ENCODE measurements at regions not wholly inside any gene's neighbourhood (a gene's known extent, or its start where the extent isn't known, plus 50 kb on each side); places are given as distances from the start of the nearest gene placed in this dataset.

DNA sequence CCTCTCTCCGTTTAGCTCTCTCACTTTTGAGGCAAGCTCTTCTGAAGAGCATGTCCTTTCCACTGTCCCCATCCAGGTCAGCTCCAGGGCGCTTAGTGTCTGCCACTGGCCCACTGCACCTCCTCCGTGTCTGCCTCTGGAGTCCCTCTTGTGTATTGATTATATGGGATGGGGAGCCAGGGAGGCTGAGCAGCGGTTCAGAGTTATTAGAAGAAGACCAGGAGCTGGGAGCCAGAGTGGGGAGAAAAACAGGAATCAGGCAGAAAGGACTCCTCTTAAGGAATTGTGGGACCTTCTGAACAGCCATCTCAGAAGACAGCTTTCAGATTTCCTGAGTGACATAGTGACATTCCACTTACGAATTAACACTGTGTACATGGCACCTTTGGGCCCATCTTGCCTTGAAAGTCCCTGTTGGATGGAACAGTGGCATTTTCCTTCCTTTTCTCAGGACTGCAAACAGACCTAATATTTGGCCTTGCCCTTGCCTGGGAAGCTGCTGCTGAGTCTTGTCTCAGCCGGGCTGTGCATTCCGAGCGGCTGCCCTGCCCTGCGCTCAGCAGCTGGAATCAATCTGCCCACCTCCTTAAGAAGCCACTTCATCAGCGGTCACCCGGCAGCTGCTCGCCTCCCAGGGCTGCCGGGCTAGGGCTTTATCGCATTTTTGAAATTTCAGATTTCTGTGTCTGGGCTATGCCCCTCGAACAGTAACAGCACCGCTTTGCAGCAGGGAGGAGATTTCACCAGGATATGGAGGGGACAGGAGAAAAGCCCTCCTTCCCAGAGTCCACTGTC, 81.1 kb upstream of the PRKG1 start:
- TF ChIP-seq, protein P1, sequence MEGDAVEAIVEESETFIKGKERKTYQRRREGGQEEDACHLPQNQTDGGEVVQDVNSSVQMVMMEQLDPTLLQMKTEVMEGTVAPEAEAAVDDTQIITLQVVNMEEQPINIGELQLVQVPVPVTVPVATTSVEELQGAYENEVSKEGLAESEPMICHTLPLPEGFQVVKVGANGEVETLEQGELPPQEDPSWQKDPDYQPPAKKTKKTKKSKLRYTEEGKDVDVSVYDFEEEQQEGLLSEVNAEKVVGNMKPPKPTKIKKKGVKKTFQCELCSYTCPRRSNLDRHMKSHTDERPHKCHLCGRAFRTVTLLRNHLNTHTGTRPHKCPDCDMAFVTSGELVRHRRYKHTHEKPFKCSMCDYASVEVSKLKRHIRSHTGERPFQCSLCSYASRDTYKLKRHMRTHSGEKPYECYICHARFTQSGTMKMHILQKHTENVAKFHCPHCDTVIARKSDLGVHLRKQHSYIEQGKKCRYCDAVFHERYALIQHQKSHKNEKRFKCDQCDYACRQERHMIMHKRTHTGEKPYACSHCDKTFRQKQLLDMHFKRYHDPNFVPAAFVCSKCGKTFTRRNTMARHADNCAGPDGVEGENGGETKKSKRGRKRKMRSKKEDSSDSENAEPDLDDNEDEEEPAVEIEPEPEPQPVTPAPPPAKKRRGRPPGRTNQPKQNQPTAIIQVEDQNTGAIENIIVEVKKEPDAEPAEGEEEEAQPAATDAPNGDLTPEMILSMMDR (IDR thresholded peaks at IDR 0.05; ENCODE audit: insufficient read depth, low read length) = no peak
- no peak for TF ChIP-seq POLR2AphosphoS5 (IDR thresholded peaks at IDR 0.05; ENCODE audit: low read depth)
